GM10266 (cell line): ENCODE measurements at regions not wholly inside any gene's neighbourhood (a gene's known extent, or its start where the extent isn't known, plus 50 kb on each side); places are given as distances from the start of the nearest gene placed in this dataset.

ENCODE experiments used
- DNase-seq: peaks from one replicate; pipeline ENCODE4 v3.0.0; 2012; ENCODE audit errors: extremely low spot score
- TF ChIP-seq, protein P1 (sequence below): IDR thresholded peaks from 2 replicates; pipeline ENCODE4 v1.5.1; 2012; ENCODE audit warnings: mild to moderate bottlenecking, low read depth; ENCODE audit not compliant: control insufficient read depth, insufficient read depth; ENCODE audit errors: missing control alignments

DNA sequence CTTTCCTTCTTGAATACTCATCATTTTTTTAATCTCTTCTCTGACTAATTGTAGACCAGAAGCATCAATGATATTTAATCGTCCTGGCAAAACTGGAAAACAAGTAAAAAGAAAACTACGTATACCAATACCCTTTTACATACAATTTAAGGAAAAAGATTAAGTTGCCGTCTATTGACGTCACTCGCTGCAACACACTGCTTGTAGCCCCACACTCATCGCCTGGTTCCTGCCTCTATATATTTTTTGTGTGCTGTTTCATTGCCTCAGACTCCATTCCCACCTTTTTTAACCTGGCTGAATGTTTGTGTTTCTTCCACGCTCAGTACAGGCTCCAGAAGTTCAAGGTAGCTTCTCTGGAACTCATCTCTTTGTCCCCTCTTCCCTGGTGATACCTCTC, 536.2 kb downstream of the METTL4 start:
- TF ChIP-seq, protein P1, sequence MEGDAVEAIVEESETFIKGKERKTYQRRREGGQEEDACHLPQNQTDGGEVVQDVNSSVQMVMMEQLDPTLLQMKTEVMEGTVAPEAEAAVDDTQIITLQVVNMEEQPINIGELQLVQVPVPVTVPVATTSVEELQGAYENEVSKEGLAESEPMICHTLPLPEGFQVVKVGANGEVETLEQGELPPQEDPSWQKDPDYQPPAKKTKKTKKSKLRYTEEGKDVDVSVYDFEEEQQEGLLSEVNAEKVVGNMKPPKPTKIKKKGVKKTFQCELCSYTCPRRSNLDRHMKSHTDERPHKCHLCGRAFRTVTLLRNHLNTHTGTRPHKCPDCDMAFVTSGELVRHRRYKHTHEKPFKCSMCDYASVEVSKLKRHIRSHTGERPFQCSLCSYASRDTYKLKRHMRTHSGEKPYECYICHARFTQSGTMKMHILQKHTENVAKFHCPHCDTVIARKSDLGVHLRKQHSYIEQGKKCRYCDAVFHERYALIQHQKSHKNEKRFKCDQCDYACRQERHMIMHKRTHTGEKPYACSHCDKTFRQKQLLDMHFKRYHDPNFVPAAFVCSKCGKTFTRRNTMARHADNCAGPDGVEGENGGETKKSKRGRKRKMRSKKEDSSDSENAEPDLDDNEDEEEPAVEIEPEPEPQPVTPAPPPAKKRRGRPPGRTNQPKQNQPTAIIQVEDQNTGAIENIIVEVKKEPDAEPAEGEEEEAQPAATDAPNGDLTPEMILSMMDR, result no peak
- no peak for DNase-seq

DNA sequence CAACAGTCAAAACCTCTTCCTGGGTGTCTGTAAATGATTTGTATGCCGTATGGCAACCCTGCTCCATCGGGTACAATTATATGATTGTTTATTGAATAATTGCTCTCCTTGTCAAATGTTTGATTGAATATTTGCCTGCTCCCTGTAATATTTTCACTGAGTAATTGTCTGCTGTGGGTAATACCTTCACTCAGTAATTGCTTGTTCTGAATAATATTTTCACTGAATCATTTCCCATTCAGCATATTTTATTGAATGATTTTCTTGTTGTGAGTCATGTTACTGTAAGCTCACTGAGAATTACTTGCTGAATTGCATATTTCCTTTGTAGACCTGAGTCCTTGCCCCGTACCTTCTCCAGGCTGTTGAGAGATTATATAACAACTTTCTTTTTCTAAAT, 535.2 kb downstream of the METTL4 start:
- no peak for DNase-seq
- TF ChIP-seq, protein P1, result no peak

DNA sequence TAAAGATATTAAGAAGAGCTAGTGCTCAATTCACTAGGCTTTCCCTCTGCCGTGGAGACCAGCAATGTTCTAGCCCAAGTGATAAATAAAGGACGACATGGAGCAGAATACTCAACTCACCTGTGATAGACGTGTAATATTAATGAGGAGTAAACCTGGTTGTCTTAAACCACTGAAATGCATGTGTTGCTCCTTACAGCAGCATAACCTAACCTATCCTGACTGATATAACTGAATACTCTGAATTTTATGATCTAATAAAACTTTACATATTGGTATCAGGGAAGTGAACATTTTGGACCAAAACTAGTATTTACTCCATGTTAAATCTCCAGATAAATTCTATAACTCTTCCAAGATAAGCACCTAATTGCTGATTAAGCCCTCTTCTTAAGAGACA, 531.0 kb downstream of the METTL4 start:
- TF ChIP-seq, protein P1, result no peak
- DNase-seq, result no peak

DNA sequence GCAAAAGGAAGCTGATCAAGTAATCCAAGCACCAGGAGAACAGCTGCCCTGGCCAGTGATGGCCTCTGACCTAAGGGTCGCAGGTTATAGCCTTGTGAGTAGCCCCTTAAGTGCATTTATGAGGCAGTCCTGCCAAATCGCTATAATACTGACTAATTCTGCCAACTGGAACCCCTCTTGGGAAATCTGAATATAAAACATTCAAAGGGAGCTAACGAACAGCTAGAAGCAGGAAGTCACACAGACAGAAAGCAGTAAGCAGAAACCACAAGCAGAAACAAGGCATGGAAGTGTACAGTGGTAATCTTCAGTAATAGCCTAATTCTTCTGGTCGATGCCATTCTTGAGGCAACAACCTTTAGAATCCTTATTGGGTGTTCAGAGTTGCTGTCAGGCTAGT, 521.3 kb downstream of the METTL4 start:
- no peak for DNase-seq
- TF ChIP-seq, protein P1, result no peak

DNA sequence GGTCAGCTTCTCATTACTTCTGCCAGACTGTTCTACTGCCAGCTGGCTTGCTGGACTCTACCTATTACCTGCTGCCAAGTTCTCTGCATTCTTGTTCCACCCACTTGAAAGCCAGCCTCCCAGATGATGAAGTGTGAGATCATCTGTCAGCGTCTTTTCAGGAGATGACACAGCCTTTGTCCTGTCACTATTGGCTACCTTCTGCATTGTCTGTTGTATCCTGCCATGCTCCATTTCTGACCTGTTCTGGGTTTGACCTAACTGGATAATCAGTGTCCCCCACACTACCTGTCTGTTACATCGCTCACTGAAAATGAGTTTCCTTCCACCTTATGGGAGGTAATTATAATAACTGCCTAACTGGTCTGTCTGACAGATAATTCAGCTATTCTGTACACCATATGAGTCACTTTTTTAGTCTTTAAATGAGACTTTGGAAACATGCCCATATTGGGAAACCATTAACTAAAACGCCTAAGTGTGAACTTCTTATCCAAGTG, 520.6 kb downstream of the METTL4 start:
- TF ChIP-seq, protein P1, result no peak
- no peak for DNase-seq

DNA sequence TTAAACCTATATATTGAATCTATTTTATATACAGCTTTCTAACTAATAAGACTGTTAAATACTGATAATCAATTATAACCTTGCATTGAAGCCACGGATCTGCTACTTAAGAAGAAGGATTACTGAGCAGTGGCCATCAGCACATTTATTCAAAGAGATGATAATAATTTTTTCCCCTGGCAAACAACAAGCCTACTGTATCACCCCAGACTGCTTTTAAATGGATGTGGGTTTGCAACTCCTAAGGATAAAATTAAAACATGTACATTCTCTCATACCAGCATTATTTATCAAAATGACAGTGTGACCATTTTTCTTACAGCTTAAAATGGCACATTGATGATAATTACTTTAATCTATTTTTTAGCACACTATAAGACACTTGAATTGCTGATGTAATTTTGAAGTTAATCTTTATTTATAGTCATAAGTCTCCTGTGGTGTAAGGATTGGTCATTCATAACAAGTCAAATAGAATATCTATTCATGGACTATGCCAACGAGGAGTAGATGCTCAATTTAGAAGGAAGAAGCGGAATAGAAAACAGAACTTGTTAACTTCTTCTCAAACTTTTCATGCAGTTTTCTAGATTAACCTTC, 517.7 kb downstream of the METTL4 start:
- DNase-seq, result no peak
- TF ChIP-seq, protein P1, result no peak

DNA sequence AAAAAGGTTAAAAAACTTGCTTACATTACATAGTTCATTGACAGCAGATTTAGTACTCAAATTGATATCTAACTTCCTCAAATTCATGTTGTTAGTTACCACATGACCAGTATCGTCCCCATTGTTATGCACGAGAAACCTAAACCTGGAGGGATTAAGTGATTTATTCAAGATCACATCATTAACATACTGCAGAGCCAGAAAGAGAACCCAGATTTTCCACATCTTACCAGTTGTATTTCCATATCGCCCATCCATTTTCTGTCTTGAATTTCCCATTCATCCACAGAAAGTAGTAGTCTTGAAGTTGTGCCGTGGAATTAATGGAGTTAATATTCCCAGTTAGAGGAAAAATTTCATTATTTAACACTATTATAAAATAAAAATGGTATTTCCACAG, 512.0 kb downstream of the METTL4 start:
- no peak for DNase-seq
- TF ChIP-seq, protein P1, result no peak
